Keratinocyte (primary cell): ENCODE measurements at regions not wholly inside any gene's neighbourhood (a gene's known extent, or its start where the extent isn't known, plus 50 kb on each side); places are given as distances from the start of the nearest gene placed in this dataset.

Source experiments
- DNase-seq: peaks from one replicate; pipeline ENCODE4 v3.0.0-alpha.2; 2011; ENCODE audit warnings: low read depth, missing footprints, low spot score
- FAIRE-seq: peaks from 2 replicates; lab custom pipeline; 2011; peaks lifted over from hg19 to GRCh38; lab: Jason Lieb, UNC
- H2AFZ ChIP-seq: 2 replicates; pipeline ENCODE4 v1.6.0; 2012; ENCODE audit warnings: low read length, control low read depth, inconsistent platforms; ENCODE audit not compliant: control insufficient read depth
- H3K27ac ChIP-seq: 2 replicates; pipeline ENCODE4 v1.5.1; 2011; ENCODE audit warnings: low read length; ENCODE audit not compliant: control insufficient read depth, insufficient read depth
- H3K27me3 ChIP-seq: 3 replicates; pipeline ENCODE4 v1.6.0; 2011; ENCODE audit warnings: low read length; ENCODE audit not compliant: control insufficient read depth, insufficient read depth; ENCODE audit errors: extremely low read depth
- H3K36me3 ChIP-seq, 2 experiments: 2 replicates in 1 of 2; 3 replicates in 1 of 2; pipeline ENCODE4 v1.5.1; 2011; ENCODE audit warnings: low read length in 2 of 2, mild to moderate bottlenecking in 1 of 2; ENCODE audit not compliant: control insufficient read depth in 2 of 2, insufficient read depth in 2 of 2; ENCODE audit errors: extremely low read depth in 1 of 2
- H3K4me1 ChIP-seq: 3 replicates; pipeline ENCODE4 v1.5.1; 2011; ENCODE audit warnings: low read length; ENCODE audit not compliant: control insufficient read depth, insufficient read depth; ENCODE audit errors: extremely low read depth
- H3K4me2 ChIP-seq: 3 replicates; pipeline ENCODE4 v1.6.0; 2011; ENCODE audit warnings: low read depth, low read length; ENCODE audit not compliant: control insufficient read depth, insufficient read depth; ENCODE audit errors: extremely low read depth
- H3K4me3 ChIP-seq, 3 experiments: fragments of 200-600 bp in 1 of 3; sonication (generic) in 1 of 3; 2 replicates in 2 of 3; 3 replicates in 1 of 3; pipeline ENCODE4 v1.5.1; 2011 to 2016; ENCODE audit warnings: low read length in 3 of 3, mild to moderate bottlenecking in 3 of 3, control low read depth in 2 of 3, inconsistent platforms in 1 of 3, low read depth in 1 of 3, mixed read lengths in 1 of 3, mixed run types in 1 of 3, moderate library complexity in 1 of 3; ENCODE audit not compliant: control insufficient read depth in 2 of 3, insufficient read depth in 2 of 3; ENCODE audit errors: extremely low read depth in 1 of 3
- H3K79me2 ChIP-seq: 2 replicates; pipeline ENCODE4 v1.6.0; 2012; ENCODE audit warnings: low read length; ENCODE audit not compliant: control insufficient read depth, insufficient read depth
- H3K9ac ChIP-seq: 3 replicates; pipeline ENCODE4 v1.6.0; 2011; ENCODE audit warnings: low read length; ENCODE audit not compliant: control insufficient read depth, insufficient read depth; ENCODE audit errors: extremely low read depth
- H3K9me1 ChIP-seq: 3 replicates; pipeline ENCODE4 v1.6.0; 2011; ENCODE audit warnings: low read length; ENCODE audit not compliant: control insufficient read depth, insufficient read depth; ENCODE audit errors: extremely low read depth
- H3K9me3 ChIP-seq: 2 replicates; pipeline ENCODE4 v1.5.1; 2012; ENCODE audit warnings: low read depth, low read length; ENCODE audit not compliant: control insufficient read depth
- H4K20me1 ChIP-seq: 3 replicates; pipeline ENCODE4 v1.6.0; 2011; ENCODE audit warnings: low read length; ENCODE audit not compliant: control insufficient read depth, insufficient read depth; ENCODE audit errors: extremely low read depth
- EZH2 ChIP-seq: IDR thresholded peaks from one replicate; pipeline ENCODE4 v1.6.1; 2012; ENCODE audit warnings: inconsistent platforms, mild to moderate bottlenecking, low read length, moderate library complexity
- dilution Hi-C: fragments of 300-500 bp; cut with MboI; formaldehyde crosslinking; loops from one replicate; pipeline ENCODE4 v1.7.0; 2020; ENCODE audit warnings: low sequenced_read_pairs; ENCODE audit not compliant: extremely low pct_ligation_motif_present
- TF ChIP-seq, protein P1 (sequence below), 3 experiments: IDR thresholded peaks in 1 of 3; conservative IDR thresholded peaks in 1 of 3; optimal IDR thresholded peaks in 1 of 3; 2 replicates in 2 of 3; 3 replicates in 1 of 3; pipeline versions ENCODE3 to v1.5.1; 2011; ENCODE audit warnings: low read length in 3 of 3, mild to moderate bottlenecking in 3 of 3, moderate library complexity in 2 of 3, control low read depth in 1 of 3, inconsistent platforms in 1 of 3; ENCODE audit not compliant: insufficient read depth in 2 of 3; ENCODE audit errors: extremely low read depth in 1 of 3

DNA sequence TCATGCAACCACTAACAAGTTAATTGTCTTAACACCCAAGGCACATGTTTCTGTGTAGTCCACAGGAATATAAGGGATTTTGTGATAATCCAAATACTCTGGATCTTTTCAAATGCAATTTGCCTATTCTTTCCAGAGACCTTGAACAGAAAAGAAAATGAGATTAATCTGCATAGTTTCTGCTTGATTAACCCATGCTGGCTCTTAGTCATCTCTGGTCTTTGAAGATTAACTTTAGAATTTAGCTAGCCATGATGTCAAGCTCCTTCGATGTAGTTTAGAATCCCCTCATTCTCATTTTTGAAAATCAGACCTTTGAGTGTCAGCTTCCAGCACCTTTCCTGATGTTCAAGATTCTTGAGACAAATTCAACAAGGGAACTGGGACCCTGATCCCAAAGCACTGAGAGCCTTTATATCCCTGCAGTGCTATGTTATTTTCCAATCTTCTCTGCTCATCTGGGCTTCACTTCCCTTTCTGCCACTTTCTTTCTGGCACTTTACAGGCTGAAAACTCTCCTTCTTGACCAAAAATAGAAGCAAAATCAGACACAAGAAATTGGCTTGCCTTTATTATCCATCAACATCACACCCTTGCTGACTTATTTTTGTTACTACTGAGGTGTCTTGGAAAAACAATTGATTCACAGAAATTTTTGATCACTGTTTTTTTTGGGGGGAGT lies 155.5 kb downstream of the PALM2AKAP2 start:
- H3K79me2 ChIP-seq = no peaks in the 10 kb centered on the region
- H3K4me1 ChIP-seq = no peaks in the 10 kb centered on the region
- H2AFZ ChIP-seq = no peak overlapping the region
- FAIRE-seq (peak; percentile 44), DNase-seq (no peak)
- no peak overlapping the region for H3K9ac ChIP-seq
- no peaks in the 10 kb centered on the region for H3K9me3 ChIP-seq
- peaks cover 0 to 1% of the 10 kb centered on the region in 2 experiments for H3K36me3 ChIP-seq
- H3K27ac ChIP-seq = no peak overlapping the region
- H3K4me3 ChIP-seq = no peak overlapping the region
- dilution Hi-C loops = no loop called here
- TF ChIP-seq EZH2 = no peak
- TF ChIP-seq, protein P1, sequence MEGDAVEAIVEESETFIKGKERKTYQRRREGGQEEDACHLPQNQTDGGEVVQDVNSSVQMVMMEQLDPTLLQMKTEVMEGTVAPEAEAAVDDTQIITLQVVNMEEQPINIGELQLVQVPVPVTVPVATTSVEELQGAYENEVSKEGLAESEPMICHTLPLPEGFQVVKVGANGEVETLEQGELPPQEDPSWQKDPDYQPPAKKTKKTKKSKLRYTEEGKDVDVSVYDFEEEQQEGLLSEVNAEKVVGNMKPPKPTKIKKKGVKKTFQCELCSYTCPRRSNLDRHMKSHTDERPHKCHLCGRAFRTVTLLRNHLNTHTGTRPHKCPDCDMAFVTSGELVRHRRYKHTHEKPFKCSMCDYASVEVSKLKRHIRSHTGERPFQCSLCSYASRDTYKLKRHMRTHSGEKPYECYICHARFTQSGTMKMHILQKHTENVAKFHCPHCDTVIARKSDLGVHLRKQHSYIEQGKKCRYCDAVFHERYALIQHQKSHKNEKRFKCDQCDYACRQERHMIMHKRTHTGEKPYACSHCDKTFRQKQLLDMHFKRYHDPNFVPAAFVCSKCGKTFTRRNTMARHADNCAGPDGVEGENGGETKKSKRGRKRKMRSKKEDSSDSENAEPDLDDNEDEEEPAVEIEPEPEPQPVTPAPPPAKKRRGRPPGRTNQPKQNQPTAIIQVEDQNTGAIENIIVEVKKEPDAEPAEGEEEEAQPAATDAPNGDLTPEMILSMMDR (optimal IDR thresholded peaks at IDR 0.05 in 1 of 3, IDR thresholded peaks at IDR 0.05 in 1 of 3, conservative IDR thresholded peaks at IDR 0.05 in 1 of 3; ENCODE audit: extremely low read depth in 1 of 3, insufficient read depth in 2 of 3, low read length in 3 of 3) = no peak
- H4K20me1 ChIP-seq = no peaks in the 10 kb centered on the region
- H3K27me3 ChIP-seq = no peaks in the 10 kb centered on the region
- H3K4me2 ChIP-seq = no peak overlapping the region
- H3K9me1 ChIP-seq = no peaks in the 10 kb centered on the region

DNA sequence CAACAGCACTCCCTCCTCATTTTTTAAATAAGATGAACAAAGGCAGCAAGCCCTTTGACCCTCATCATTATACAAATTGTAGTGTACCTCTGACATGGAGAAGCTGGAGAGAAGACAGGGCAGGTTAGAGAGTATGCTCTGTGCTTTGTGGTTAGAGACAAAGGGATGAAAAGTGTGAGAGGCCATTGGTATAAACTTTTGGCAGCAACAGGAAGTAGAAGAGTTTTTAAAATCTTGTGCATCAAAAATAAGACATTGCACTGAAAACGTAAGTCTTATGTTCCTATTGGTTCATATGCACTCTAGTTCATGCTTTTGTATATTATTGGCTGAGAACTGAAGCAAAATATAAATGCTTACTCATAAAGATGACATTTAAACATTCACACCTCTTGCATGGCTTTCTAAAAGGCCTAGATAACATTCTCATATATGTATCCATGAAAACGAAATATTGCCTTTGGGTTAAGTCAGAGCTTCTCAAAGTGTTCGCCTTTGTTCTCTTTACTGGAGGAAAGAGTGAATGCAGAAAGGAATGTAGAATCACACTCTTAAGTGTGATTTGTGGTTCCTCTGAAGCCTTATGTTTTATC lies 158.0 kb downstream of the PALM2AKAP2 start:
- DNase-seq (no peak), FAIRE-seq (peak; percentile 26)
- TF ChIP-seq EZH2 = no peak
- TF ChIP-seq, protein P1 (optimal IDR thresholded peaks at IDR 0.05 in 1 of 3, IDR thresholded peaks at IDR 0.05 in 1 of 3, conservative IDR thresholded peaks at IDR 0.05 in 1 of 3; ENCODE audit: extremely low read depth in 1 of 3, insufficient read depth in 2 of 3, low read length in 3 of 3) = no peak
- Histone ChIP-seq H4K20me1 (no peaks in the 10 kb centered on the region), H3K9ac (no peak overlapping the region), H2AFZ (no peak overlapping the region), H3K36me3 (peaks cover 0 to 1% of the 10 kb centered on the region in 2 experiments), H3K4me1 (no peaks in the 10 kb centered on the region), H3K27me3 (no peaks in the 10 kb centered on the region), H3K4me3 (no peak overlapping the region), H3K27ac (no peak overlapping the region), H3K79me2 (no peaks in the 10 kb centered on the region), H3K9me1 (no peaks in the 10 kb centered on the region), H3K4me2 (no peak overlapping the region), H3K9me3 (no peaks in the 10 kb centered on the region)
- dilution Hi-C loops = no loop called here
